Gastroesophageal sphincter (tissue), 3 donors: ENCODE measurements at regions not wholly inside any gene's neighbourhood (a gene's known extent, or its start where the extent isn't known, plus 50 kb on each side); places are given as distances from the start of the nearest gene placed in this dataset.

Source experiments
- EP300 ChIP-seq: sonication (generic); formaldehyde crosslinking; IDR thresholded peaks from one replicate; pipeline ENCODE4 v1.6.1; 2017; ENCODE audit warnings: antibody characterized with exemption, mild to moderate bottlenecking
- TF ChIP-seq, protein P1 (sequence below), 4 experiments: fragments of 200-600 bp in 2 of 4; fragments of 450-650 bp in 2 of 4; sonication (generic) in 1 of 4; IDR thresholded peaks; one replicate each; pipeline ENCODE4 v1.5.1; 2017 to 2019; ENCODE audit warnings: antibody characterized with exemption in 4 of 4, mild to moderate bottlenecking in 2 of 4, moderate library complexity in 2 of 4

GRCh38 chr11:71364176-71364671, 84.0 kb downstream of the DHCR7 start:
- TF ChIP-seq, protein P1, sequence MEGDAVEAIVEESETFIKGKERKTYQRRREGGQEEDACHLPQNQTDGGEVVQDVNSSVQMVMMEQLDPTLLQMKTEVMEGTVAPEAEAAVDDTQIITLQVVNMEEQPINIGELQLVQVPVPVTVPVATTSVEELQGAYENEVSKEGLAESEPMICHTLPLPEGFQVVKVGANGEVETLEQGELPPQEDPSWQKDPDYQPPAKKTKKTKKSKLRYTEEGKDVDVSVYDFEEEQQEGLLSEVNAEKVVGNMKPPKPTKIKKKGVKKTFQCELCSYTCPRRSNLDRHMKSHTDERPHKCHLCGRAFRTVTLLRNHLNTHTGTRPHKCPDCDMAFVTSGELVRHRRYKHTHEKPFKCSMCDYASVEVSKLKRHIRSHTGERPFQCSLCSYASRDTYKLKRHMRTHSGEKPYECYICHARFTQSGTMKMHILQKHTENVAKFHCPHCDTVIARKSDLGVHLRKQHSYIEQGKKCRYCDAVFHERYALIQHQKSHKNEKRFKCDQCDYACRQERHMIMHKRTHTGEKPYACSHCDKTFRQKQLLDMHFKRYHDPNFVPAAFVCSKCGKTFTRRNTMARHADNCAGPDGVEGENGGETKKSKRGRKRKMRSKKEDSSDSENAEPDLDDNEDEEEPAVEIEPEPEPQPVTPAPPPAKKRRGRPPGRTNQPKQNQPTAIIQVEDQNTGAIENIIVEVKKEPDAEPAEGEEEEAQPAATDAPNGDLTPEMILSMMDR (IDR thresholded peaks at IDR 0.05), result no peak
- no peak for TF ChIP-seq EP300
